Chondrocyte (in vitro differentiated cells): ENCODE measurements at regions not wholly inside any gene's neighbourhood (a gene's known extent, or its start where the extent isn't known, plus 50 kb on each side); places are given as distances from the start of the nearest gene placed in this dataset.
"Not testable (repeated sequence)": the region's sequence is repeated elsewhere in the genome, so short reads cannot be mapped to it uniquely, and the experiment has no call there.

ENCODE experiments used
- DNase-seq: peaks from one replicate; pipeline ENCODE4 v3.0.0; 2021; ENCODE audit warnings: mixed read lengths, low spot score
- H3K27ac Mint-ChIP-seq: one replicate; pipeline ENCODE4 v1.8.0; 2021; ENCODE audit warnings: mild to moderate bottlenecking, moderate library complexity, mixed read lengths; ENCODE audit not compliant: unreplicated experiment
- H3K27me3 Mint-ChIP-seq: 2 replicates; pipeline ENCODE4 v1.8.0; 2021; ENCODE audit warnings: low read depth, mixed read lengths
- H3K36me3 Mint-ChIP-seq: 2 replicates; pipeline ENCODE4 v1.8.0; 2021; ENCODE audit warnings: low read depth, mixed read lengths
- H3K4me1 Mint-ChIP-seq: 2 replicates; pipeline ENCODE4 v1.8.0; 2021; ENCODE audit warnings: low read depth, mild to moderate bottlenecking, mixed read lengths
- H3K4me3 Mint-ChIP-seq: one replicate; pipeline ENCODE4 v1.8.0; 2021; ENCODE audit warnings: mild to moderate bottlenecking, moderate library complexity, mixed read lengths; ENCODE audit not compliant: unreplicated experiment
- H3K9me3 Mint-ChIP-seq: 2 replicates; pipeline ENCODE4 v1.8.0; 2021; ENCODE audit warnings: low read depth, mixed read lengths
- CTCF ChIP-seq: fragments of 200-600 bp; sonication (generic); IDR thresholded peaks from 2 replicates; pipeline ENCODE4 v1.5.0; 2021; ENCODE audit warnings: antibody characterized with exemption, mild to moderate bottlenecking, moderate library complexity

- TF ChIP-seq CTCF, result no peak
- Mint-ChIP-seq H3K36me3 (no peaks in the 10 kb centered on the region), H3K4me1 (no peaks in the 10 kb centered on the region), H3K9me3 (peaks cover 15% of the 10 kb centered on the region), H3K27me3 (peaks cover 30% of the 10 kb centered on the region), H3K27ac (no peak overlapping the region), H3K4me3 (no peak overlapping the region)
- DNase-seq, result no peak
Observed at GRCh38 chr3:16707260-16707659, 102.0 kb upstream of the DAZL start.

GRCh38 chr3:16708285-16708684 is 103.1 kb upstream of the DAZL start:
- H3K4me1 Mint-ChIP-seq, result no peaks in the 10 kb centered on the region
- no peak overlapping the region for H3K4me3 Mint-ChIP-seq
- no peak overlapping the region for H3K27ac Mint-ChIP-seq
- H3K27me3 Mint-ChIP-seq, result peaks cover 24% of the 10 kb centered on the region
- DNase-seq, result no peak
- peaks cover 1% of the 10 kb centered on the region for H3K36me3 Mint-ChIP-seq
- no peak for TF ChIP-seq CTCF
- H3K9me3 Mint-ChIP-seq, result peaks cover 24% of the 10 kb centered on the region

DNA sequence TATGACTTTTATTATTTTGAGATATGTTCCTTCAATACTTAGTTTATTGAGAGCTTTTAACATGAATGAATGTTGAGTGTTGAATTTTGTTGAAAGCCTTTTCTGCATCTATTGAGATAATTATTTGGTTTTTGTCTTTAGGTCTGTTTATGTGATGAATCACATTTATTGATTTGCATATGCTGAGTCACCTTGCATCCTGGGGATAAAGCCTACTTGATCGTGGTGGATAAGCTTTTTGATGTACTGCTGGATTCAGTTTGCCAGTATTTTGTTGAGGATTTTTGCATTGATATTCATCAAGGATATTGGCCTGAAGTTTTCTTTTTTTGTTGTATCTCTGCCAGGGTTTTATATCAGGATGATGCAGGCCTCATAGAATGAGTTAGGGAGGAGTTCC is 106.5 kb upstream of the DAZL start:
- H3K4me1 Mint-ChIP-seq, H3K36me3 Mint-ChIP-seq, H3K4me3 Mint-ChIP-seq, DNase-seq, H3K27ac Mint-ChIP-seq: not testable (repeated sequence)
- Mint-ChIP-seq H3K27me3 (peaks cover 27% of the 10 kb centered on the region), H3K9me3 (peaks cover 34% of the 10 kb centered on the region)

DNA sequence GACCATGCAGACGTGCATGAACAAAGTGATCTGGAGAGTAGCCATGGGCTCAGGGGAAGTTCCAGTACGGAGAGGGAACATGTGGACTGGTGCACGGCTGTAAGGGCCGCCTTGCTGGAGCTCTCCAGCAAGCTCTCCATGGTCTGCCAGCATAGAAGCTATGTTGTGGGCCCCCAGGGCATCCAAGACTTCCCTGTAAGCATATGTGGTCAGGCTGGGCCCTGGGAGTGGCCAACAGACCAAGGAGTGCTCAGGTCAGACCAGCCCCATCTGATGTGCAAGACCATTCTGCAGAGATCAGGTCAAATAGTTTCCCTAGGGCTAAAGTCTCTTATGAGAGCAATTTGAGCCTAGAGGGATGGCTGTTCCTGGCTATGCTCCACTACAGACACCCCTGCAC is 110.1 kb upstream of the DAZL start:
- no peak for TF ChIP-seq CTCF
- Mint-ChIP-seq H3K9me3 (peaks cover 25% of the 10 kb centered on the region), H3K4me3 (no peak overlapping the region), H3K4me1 (no peaks in the 10 kb centered on the region), H3K27ac (no peak overlapping the region), H3K36me3 (peaks cover 1% of the 10 kb centered on the region), H3K27me3 (peaks cover 23% of the 10 kb centered on the region)
- DNase-seq, result no peak

DNA sequence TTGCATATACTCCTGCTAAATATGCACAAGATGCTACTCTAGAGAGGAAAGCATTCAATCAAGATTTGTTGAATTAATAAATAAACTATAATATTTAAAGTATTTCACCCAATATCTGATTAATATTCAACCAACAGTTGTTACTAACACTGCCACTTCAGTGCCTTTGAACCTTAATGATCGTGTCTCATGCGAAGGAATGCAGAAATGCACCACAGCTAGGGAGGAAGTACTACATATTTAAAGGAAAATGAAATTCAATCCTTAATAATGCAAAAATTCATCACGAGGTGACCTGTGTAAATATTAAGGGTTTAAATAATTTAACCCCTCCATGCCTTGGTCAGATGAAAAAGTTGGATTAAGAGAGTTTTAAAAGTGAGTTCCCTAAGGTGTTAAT is 114.2 kb upstream of the DAZL start:
- Mint-ChIP-seq H3K27me3 (no peaks in the 10 kb centered on the region), H3K9me3 (peaks cover 3% of the 10 kb centered on the region), H3K27ac (no peak overlapping the region), H3K36me3 (no peaks in the 10 kb centered on the region), H3K4me1 (no peaks in the 10 kb centered on the region), H3K4me3 (no peak overlapping the region)
- no peak for DNase-seq
- TF ChIP-seq CTCF, result no peak

DNA sequence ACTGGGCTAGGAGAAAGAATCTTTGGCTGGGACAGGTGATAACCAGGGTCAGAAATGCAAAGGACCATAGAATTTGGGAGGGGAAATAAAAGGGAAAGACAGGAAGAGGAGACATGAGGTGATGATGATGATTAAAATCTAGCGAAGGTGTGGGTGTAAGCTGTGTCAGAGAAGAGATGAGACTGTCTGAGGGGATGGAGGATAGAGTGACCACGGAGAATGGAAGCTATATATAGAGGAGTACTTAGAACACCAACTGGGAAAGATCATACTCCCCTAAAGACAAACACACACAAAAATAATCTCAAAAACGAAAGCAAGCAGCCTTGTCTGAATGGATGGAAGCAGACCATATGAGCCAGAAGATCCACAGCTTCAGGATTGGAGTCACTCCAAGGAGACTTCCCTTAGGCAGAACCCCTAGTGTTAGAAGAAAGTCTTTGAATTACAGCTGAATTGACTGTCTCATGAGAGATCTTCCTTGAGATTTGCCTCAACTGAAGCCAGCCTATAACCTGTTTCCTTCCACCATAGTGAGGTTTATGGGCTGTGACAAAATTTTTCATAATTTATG is 115.2 kb upstream of the DAZL start:
- no peak overlapping the region for H3K27ac Mint-ChIP-seq
- peaks cover 3% of the 10 kb centered on the region for H3K9me3 Mint-ChIP-seq

More for the DNA sequence above, 115.2 kb upstream of the DAZL start:
- Mint-ChIP-seq H3K4me3 (no peak overlapping the region), H3K36me3 (no peaks in the 10 kb centered on the region), H3K27me3 (no peaks in the 10 kb centered on the region), H3K4me1 (no peaks in the 10 kb centered on the region)
- DNase-seq, result no peak
- TF ChIP-seq CTCF, result no peak
